NCI-H774 (cell line): ENCODE measurements at regions not wholly inside any gene's neighbourhood (a gene's known extent, or its start where the extent isn't known, plus 50 kb on each side); places are given as distances from the start of the nearest gene placed in this dataset.
"Not testable (repeated sequence)": the region's sequence is repeated elsewhere in the genome, so short reads cannot be mapped to it uniquely, and the experiment has no call there.

Source experiments
- DNase-seq: peaks from one replicate; lab custom pipeline; 2025; lab: John Stamatoyannopoulos, UW

DNA sequence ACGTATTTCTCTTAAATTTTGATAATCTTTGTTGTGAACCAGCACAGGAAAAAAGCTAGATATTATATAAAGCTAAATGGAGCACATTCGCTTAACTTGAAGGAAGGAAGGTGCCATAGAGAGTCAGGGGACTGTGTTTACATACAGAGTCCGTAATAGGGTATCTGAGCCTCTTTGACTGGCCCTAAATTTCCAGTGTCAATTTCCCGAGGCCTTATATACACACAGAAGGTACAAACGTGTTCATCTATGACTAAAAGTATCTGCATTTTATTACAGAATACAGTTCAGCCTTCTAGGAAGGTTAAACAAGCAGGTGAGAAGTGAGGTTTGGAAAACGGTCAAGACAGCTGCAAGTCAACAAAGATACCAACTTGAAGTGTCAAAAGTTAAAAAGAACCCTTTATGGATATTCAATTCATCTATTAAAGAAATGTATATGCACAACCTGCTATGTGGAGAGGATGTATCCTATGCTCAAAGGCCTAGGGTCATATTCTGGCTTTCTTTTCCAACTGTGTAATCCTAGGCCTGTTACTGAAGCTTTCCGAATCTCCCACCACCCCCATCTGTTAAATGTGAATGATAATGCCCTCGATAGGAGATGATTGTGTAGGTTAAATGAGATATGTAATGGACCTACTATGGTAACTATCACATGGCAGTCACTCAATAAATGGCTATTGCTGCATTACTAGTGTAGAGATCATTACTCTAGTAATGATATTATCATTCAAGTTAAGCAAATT lies 263.7 kb upstream of the MAF start:
- no peak for DNase-seq

DNA sequence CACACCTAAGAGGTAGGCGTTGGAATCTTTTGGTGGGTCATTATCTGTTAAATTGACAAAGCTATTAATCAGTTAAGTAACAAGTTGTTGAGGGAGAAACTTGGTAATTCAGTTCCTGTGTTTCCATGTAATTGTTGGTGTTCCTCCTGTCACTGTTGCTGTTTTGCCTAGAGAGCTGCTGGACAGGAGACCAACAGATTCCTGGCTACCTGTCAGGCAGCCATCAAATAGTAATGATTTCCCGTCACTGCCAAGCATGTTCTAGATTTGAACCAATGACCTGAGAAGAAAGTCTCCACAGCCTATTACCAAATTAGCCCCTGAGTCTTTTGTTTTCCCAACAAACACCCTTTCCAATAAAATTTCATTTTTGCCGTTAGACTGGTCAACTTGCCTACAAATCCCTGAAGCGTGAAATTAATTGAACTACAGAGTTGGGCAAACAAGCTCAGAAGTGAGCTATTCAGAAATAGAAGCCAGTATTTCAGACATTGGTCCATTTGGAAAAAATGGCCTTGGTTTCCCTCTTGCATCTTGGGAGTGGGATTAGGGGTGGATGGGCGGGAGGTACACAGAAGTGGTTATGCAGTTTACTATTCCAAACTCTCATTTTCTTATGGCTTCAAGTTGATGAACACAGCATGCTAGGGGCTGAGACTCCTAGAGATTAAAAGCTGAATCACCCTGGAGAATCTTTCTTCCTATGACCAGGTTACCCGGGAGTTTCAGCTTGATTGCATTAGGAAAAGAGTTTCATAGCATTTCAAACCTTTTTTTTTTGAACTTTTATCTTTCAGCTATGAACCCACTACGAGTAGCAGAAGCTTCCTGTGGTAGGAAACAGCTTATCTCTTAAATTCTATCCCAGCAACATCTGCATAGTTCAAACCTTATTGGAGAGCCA lies 262.8 kb upstream of the MAF start:
- no peak for DNase-seq

DNA sequence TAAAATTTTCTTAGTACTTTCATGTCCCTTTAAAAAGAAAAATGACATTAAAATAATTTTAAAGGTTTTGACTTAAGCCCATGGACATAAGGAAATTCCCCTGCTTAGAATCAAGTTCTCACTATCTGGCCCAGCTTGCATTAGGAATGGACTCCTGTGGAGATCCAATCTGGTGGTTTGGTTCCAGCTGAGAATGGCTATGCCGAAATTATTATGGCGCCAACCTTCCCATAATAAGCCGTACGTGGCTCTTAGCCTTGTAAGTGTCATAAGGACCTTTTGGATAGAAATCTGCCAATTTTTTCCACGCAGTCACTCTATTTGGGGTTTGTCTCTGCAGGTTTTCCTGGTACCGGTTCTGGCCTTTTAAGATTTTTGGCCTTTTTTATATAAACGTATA lies 262.1 kb upstream of the MAF start:
- no peak for DNase-seq

DNA sequence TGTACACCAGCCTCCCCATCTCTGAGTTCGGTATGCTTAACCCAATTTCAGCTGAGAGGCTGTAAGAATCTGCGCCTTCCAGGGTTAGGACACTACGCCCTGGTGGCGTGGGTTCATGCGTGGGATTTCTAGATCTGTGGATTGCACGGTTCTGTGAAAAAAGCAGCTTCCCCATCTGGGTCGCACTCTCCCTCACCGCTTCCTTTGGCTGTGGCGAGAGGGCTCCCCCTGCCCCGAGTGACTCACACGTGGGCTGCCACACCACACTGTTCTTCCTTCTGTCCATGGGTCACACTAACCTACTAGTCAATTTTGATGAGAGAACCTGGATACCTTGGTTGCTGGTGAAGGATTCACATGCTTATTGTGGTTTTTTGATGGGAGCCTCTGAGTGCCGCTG lies 256.0 kb upstream of the MAF start:
- no peak for DNase-seq

DNA sequence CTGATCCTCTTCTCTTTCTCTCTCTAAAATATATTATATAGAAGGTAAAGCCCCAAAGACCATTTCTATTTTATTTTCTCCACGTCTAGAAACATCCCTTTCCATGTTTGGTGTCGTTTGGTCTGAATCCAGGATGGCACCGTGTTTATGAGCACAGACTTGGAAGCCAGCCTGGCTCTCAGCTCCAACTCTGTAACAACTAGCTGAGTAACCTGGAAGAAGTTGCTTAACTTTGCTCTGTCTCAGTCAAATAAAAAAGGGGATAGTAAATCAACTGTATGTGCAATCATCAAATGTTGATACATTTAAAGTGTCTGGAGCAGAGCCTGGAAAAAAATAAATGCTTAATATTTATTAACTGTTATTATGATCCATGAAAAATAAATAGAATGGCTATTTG lies 249.8 kb upstream of the MAF start:
- DNase-seq: no peak

DNA sequence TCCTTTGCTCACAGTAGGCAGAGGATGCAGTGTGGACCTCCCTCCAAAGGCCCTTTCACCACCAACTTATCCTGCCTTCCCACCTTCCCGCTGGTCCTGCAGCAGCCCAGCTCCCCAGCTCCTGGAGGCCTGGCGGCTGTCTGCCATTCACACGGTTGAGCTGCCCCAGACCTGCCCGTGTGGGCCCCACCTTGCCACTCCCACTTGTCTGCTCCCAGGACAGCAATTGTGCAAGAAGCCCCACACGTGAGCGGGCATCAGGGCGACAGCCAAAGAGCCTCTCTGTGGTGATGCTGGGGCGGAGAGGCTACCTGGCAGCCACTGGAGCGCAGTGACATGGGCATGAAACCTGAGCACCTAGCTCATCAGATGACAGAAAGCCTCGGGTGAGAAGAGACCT lies 248.6 kb upstream of the MAF start:
- no peak for DNase-seq

DNA sequence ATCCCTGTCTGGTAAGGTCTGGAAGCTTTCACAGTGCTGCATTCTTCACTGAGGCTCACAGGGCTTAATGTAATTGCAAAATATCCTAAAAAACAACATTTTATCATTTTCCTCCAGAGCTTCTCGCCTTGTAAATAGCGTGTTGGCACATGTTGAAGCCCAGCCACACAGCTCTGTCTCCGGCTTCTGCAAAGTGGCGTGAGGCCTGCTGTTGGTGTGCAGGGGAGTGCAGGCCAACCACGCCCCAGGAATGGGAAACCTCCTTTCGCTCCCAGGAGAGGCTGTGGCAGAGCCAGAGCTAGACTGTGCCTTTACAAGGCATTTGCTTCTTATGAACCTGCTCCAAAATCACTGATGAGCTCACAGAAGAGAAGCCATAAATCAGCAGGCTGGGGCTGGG lies 248.2 kb upstream of the MAF start:
- no peak for DNase-seq

DNA sequence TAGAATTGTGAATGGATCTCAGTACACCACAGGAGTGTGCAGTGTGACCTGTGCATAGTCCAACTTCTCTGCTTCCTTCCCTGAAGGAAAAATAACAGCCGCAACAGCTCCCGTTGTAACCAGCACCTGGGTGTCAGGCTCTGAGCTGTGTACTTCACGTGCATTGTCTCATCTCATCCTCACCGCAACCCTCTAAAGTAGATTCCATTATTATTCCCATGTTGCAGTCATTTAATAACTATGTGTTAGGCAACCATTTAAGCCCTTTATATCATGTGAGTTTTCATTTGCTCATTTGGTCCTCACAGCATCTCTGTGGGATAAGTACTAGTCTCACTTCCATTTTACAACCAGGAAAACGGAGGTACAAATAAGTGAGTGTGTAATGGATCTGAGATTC lies 247.0 kb upstream of the MAF start:
- no peak for DNase-seq

DNA sequence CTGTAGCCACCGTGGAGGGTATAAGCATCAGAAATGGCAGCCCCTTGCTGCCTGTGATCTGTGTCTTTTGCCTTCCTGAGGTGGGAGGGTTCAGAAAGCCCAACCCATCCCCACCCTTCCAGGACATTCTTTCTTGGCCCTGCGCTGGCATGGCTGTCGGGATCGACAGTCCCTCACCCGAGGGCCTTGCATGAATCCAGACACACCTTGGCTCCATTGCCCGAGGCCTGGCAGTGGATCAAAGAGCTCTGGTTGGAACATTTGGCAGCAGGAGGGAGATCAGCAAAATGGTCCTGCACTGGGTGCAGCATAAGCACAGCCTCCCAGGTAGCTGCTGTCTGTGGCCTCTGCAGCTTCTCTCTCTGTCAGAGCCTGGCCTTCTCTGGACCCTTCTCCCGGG lies 246.6 kb upstream of the MAF start:
- no peak for DNase-seq

DNA sequence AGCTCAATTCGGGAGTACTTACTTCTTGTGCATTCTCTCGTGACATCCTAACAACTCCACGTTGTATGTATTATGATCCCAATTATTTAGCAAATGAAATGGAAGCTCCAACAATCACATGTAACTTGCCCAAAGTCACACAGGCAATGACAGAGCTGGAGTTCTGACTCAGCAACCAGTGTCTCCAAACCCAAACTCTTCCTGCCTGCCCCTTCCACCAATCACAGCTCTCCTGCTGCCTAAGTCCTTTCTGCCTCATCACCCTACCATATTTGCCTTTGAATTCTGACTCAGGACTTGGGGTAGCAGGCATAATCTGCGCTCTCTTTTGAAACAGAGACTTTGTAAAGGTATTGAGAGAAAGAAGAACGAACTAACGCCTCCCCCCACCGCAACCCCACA lies 245.2 kb upstream of the MAF start:
- DNase-seq: no peak

DNA sequence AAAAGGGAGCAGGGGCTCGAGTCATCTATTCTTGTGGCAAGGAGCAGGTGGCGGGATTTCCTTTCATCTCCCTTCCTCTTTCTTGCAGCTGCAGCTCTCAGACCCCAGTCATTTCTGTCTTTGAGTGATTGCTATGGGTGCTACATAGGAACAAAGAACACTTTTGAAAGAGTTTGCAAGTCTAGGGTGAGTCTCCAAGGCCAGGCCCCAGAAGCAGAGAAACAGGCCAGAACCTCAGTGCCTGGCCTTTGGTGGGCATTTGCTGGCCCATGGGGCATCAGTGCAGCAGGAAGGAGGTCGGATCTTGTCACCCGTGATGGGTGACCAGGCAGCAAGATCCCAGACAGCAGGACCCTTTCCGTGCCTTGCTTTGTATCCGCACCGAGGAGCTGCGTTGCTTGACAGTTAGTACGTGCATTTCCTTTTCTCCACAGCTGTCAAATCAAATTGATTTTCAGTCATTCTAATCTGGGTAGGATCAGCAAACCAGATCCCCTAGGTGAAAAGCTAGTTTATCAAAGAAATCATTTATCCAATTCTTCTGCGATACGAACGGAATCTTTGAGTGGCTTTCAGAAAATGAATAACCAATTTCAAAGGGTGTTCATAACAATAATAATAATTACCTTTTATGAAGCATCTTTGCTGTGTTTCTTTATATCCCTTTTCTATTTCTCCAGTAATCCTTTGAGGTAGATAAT lies 244.6 kb upstream of the MAF start:
- no peak for DNase-seq

DNA sequence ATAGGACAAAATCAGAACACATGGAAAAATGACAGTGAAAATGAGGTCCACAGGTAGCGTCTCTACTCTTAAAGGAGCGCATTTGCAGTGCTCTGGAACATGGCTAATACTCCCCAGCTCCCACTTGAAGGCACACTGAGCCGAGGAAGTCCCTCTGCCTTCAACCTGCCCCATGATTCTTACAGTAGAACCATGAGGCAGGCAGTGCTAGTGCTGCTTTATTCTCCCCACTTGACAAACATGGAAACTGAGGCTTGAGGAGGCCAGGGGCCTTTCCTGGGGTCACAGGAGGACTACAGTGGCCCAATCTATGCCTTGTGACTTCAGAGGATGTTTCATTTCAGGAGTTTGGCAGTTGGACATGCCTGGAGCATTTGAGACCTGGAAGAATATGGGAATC lies 244.1 kb upstream of the MAF start:
- no peak for DNase-seq

DNA sequence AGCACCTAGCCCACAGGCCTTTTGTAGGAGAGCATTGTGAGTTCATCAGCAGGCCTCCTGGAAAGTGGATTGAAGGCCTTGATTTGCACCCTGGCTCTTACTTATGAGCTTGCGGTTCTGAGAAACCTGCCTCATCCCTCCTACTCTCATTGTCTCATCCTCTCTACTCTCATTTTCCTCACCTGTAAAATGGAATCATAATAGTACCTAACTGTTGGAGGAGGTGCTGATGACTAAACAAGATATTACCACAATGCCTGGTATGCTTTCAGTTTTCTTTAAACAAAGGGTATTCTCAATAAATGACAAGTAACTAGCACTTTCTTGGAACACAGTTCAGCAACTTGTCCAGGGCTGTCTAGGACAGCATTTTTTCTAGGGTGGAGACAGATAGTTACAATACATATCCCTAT lies 243.1 kb upstream of the MAF start:
- DNase-seq: no peak

DNA sequence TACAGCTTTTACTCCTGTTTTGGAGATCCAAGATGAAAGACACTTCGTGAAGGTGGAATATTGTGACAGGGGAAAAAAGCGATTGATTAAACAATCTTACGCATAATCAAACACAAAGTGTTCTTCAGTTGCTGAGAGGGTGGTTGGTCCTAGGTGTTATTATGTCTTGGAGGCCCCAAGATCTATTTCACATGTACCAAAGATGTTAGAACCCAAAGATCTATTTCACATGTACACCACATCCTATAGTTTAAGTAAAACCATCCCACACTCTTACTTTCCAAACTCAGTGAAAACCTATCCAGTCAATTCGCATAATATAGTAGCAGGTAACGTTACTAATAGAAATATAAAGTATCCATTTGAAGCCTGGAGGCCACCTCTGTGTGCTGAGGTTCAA lies 242.6 kb upstream of the MAF start:
- no peak for DNase-seq

DNA sequence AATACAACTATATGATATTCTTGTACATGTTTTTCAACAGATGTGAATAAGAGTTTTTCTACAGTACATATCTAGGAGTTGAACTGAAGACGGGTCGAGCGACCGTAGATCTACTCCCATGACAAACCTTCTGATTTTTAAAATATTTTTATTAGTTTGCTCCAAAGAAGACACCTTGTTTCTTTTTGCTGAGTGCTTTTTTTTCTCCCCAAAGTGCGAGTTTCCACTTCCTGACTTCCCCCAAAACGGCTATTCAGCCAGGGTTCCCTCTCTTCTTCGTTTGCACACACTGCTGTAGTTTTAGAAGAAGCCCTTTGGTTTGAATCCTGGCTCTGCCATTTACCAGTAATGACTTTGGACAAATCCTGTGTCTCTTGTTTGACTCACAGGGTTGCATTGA lies 241.7 kb upstream of the MAF start:
- no peak for DNase-seq

DNA sequence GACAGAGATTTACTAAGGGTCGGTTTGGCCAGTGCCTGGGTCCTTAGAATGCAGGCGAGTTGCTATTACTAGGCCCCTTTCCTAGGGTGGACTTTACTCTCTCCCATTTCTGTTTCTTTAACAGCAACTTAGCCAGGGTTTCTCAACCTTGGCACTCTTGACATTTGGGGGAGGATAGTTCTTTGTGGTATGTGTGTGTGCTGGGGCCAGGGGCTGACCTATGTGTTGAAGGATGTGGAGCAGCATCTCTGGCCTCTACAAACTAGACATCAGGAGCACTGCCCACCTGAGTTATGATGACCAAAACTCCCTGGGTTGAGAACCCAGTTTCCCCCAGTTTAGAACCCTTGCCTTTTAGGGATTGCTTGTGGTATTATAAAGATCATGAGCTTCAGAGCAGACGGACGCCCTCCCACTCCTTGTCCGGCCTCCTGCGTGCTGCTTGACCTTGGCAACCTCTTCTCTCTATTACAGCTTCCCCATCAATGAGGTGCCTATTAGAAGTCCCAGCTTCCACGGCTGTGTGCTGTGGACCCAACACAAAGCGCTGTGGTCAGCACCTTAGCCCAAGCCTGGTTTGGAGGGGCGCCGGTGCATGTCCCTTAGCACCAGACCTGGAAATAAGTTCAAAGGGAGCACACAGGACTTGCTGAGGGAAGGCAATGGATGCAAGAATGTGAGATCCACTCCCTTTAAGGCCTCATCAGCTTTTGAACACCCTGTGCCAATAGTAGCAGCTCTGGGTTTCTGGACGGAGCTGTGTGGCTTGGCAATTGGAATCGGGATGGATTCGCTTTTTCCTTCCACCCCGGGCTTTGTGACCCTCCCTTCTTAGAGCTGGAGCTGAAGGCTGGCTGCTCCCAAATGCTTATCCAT lies 239.2 kb upstream of the MAF start:
- no peak for DNase-seq

DNA sequence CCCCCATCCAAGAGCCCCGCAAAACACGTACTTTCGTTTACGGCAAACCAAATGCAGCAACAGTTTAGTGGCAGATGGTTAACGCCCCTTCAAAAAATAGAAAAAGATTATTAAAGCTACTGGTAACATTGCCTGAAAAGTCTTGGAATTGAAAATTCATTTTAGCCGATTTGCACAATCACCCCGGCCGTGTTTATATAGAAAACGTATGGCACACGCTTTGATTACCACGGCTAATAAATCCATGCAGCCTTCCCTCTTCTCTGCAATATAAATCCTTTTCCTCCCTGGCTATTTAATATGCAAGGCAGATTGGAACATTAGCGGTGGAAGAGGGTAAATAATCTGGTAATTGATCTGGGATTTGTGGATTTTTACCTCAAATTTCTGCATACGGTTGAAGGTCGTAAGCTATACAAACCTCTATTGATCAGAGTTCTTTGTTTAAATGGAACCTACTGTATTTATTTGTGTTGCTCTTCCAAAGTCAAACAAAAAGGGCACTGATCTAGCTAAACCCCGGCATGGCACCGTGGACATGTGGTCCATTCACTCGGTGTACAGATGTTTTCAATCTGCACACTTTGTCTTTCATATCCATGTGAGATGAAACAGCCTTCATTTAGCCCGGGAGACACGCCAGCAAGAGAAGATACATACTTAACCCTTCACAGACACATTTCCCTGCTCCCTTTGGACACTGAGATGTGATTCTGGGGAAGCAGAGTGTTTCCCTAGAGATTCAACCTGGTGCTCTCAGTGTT lies 238.1 kb upstream of the MAF start:
- DNase-seq: no peak

DNA sequence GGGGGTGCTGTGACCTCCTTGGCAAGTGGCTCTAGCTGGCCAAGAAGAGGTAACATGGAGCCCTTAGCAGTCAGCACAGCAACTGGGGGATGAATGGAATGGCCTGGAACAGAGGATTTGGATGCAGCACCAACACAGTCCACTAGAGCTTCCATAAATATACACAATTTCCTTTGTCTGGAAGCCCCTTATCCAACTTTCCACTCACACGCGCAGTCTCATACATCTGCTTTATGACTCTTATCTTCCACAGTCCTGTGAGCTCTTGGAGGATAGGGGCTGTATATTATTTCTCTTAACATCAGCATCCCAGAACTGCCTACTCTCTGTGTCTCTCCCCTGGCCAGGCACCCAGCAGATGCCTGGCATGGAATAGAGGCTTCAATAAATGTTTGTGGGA lies 235.6 kb upstream of the MAF start:
- DNase-seq: no peak

DNA sequence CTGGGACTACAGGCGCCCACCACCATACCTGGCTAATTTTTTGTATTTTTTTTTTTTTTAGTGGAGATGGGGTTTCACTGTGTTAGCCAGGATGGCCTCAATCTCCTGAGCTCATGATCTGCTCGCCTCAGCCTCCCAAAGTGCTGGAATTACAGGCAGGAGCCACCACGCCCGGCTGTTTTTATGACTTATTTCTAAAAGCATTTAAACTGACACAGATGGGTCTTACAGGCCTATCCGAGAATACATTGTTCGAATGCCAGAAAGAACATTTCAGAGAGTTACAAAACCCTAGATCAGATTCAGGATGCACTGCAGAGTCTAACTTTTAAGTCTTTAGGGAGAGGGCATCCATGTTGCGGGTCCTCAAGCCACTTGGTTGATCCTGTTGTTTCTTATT lies 234.7 kb upstream of the MAF start:
- no peak for DNase-seq

DNA sequence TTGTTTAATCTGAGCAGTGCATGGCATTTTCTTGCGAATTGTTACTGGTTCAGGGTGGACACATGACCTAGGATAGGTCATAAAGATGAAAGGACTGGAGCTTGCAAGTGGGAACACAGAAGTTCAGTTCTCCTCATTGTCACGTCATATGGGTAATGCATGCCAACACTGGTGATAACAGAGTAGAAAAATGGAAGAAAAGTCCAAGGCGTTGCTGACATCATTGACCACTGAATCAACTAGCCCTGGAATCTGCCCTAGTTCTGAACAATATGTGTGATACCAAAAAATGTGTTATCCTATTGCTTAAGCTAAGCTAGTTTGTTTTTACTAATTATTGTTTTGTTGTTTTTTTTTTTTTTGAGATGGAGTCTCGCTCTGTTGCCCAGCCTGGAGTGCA lies 234.2 kb upstream of the MAF start:
- DNase-seq: no peak

DNA sequence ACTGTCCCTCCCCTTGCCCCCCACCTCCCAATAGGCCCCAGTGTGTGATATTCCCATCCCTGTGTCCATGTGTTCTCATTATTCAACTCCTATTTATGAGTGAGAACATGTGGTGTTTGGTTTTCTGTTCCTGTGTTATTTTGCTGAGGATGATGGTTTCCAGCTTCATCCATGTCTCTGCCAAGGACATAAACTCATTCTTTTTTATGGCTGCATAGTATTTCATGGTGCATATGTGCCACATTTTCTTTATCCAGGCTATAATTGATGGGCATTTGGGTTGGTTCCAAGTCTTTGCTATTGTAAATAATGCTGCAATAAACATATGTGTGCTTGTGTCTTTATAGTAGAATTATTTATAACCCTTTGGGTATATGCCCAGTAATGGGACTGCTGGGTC lies 233.5 kb upstream of the MAF start:
- DNase-seq: not testable (repeated sequence)
